SK-N-SH (cell line): ENCODE measurements at regions not wholly inside any gene's neighbourhood (a gene's known extent, or its start where the extent isn't known, plus 50 kb on each side); places are given as distances from the start of the nearest gene placed in this dataset.

ENCODE experiments used
- CTCF ChIA-PET: fragments of 300-600, 350-600 bp; formaldehyde crosslinking; extraction: SDS; loops from one replicate; lab custom pipeline; 2021; lab: Yijun Ruan, JAX
- POLR2A ChIA-PET: fragments of 350-600 bp; sonication (Branson Sonifier 250); formaldehyde crosslinking; extraction: SDS; loops from one replicate; lab custom pipeline; 2020; ENCODE audit warnings: antibody characterized with exemption, inconsistent platforms; lab: Yijun Ruan, JAX
- DNase-seq: peaks from one replicate; pipeline ENCODE4 v3.0.0; 2012
- H2AFZ ChIP-seq: fragments of 200-600 bp; sonication (generic); 2 replicates; pipeline ENCODE4 v1.8.1; 2016; ENCODE audit warnings: antibody characterized with exemption, mild to moderate bottlenecking, low read depth
- H3F3A ChIP-seq: fragments of 200-600 bp; sonication (generic); replicated peaks from 2 replicates; pipeline ENCODE3; 2016; ENCODE audit warnings: antibody characterized with exemption, mild to moderate bottlenecking; ENCODE audit not compliant: insufficient read depth
- H3K27ac ChIP-seq, 2 experiments: fragments of 200-500 bp in 1 of 2; fragments of 200-600 bp in 1 of 2; sonication (Bioruptor generic) in 1 of 2; sonication (generic), shearing (Covaris generic) in 1 of 2; 2 replicates each; pipeline versions ENCODE4 v1.5.1 to v1.6.1; 2014 to 2016; ENCODE audit warnings: low read depth in 2 of 2, inconsistent platforms in 1 of 2, low read length in 1 of 2, mild to moderate bottlenecking in 1 of 2, mixed read lengths in 1 of 2
- H3K27me3 ChIP-seq: fragments of 200-600 bp; sonication (generic), shearing (Covaris generic); 2 replicates; pipeline ENCODE4 v1.6.1; 2016; ENCODE audit warnings: mixed run types; ENCODE audit not compliant: insufficient read depth
- H3K36me3 ChIP-seq, 2 experiments: fragments of 200-500 bp in 1 of 2; fragments of 200-600 bp in 1 of 2; sonication (Bioruptor generic) in 1 of 2; sonication (generic) in 1 of 2; replicated peaks in 1 of 2; 2 replicates each; pipeline versions ENCODE3 to v1.5.1; 2014 to 2016; ENCODE audit warnings: low read length in 1 of 2, mild to moderate bottlenecking in 1 of 2; ENCODE audit not compliant: insufficient read depth in 2 of 2, control insufficient read depth in 1 of 2
- H3K4me1 ChIP-seq, 2 experiments: fragments of 200-500 bp in 1 of 2; fragments of 200-600 bp in 1 of 2; sonication (Bioruptor generic) in 1 of 2; sonication (generic), shearing (Covaris generic) in 1 of 2; 2 replicates each; pipeline versions ENCODE4 v1.5.1 to v1.6.1; 2014 to 2016; ENCODE audit warnings: low read depth in 1 of 2, low read length in 1 of 2, mixed run types in 1 of 2; ENCODE audit not compliant: insufficient read depth in 2 of 2, control insufficient read depth in 1 of 2
- H3K4me2 ChIP-seq: fragments of 200-600 bp; sonication (generic), shearing (Covaris generic); 2 replicates; pipeline ENCODE4 v1.6.1; 2017; ENCODE audit warnings: mixed run types
- H3K4me3 ChIP-seq, 2 experiments: fragments of 200-500 bp in 1 of 2; fragments of 200-600 bp in 1 of 2; sonication (Bioruptor generic) in 1 of 2; sonication (generic), shearing (Covaris generic) in 1 of 2; 2 replicates each; pipeline versions ENCODE4 v1.5.1 to v1.8.1; 2014 to 2016; ENCODE audit warnings: low read depth in 2 of 2, inconsistent platforms in 1 of 2, low read length in 1 of 2, mild to moderate bottlenecking in 1 of 2, mixed read lengths in 1 of 2, moderate library complexity in 1 of 2
- H3K79me2 ChIP-seq: fragments of 200-600 bp; sonication (generic); 2 replicates; pipeline ENCODE4 v1.8.1; 2017; ENCODE audit warnings: mild to moderate bottlenecking; ENCODE audit not compliant: insufficient read depth
- H3K9ac ChIP-seq: fragments of 200-600 bp; sonication (generic); 2 replicates; pipeline ENCODE4 v1.6.1; 2017; ENCODE audit warnings: mixed run types
- H3K9me2 ChIP-seq: fragments of 200-600 bp; sonication (generic); 2 replicates; pipeline ENCODE4 v1.6.1; 2017; ENCODE audit warnings: mixed run types
- H3K9me3 ChIP-seq: fragments of 200-600 bp; sonication (generic); 2 replicates; pipeline ENCODE4 v1.6.1; 2017; ENCODE audit warnings: mixed run types, mild to moderate bottlenecking, moderate library complexity
- H4K20me1 ChIP-seq: fragments of 200-600 bp; sonication (generic); 2 replicates; pipeline ENCODE4 v1.6.1; 2017; ENCODE audit warnings: mild to moderate bottlenecking, mixed run types; ENCODE audit not compliant: insufficient read depth
- CTCF ChIP-seq: fragments of 200-600 bp; sonication (generic); IDR thresholded peaks from 2 replicates; pipeline ENCODE4 v1.6.1; 2017; ENCODE audit warnings: antibody characterized with exemption, mild to moderate bottlenecking, moderate library complexity
- EZH2phosphoT487 ChIP-seq: fragments of 200-600 bp; sonication (generic); IDR thresholded peaks from 2 replicates; pipeline ENCODE4 v1.6.1; 2017; ENCODE audit warnings: low read depth, mixed run types, mild to moderate bottlenecking, antibody characterized with exemption, moderate library complexity, borderline replicate concordance
- JUND ChIP-seq: IDR thresholded peaks from 2 replicates; pipeline ENCODE4 v1.4.0; 2012
- NRF1 ChIP-seq: IDR thresholded peaks from 2 replicates; pipeline ENCODE4 v1.6.1; 2012; ENCODE audit warnings: low read depth, mild to moderate bottlenecking, low read length
- RFX5 ChIP-seq: IDR thresholded peaks from 2 replicates; pipeline ENCODE4 v1.6.1; 2012; ENCODE audit warnings: mild to moderate bottlenecking, improper control_type of control experiment, low read length
- SIN3A ChIP-seq: IDR thresholded peaks from 2 replicates; pipeline ENCODE4 v1.6.1; 2012; ENCODE audit warnings: low read depth, mild to moderate bottlenecking, low read length, moderate library complexity, borderline replicate concordance
- USF2 ChIP-seq: fragments of 150-350 bp; IDR thresholded peaks from 2 replicates; pipeline ENCODE4 v1.6.1; 2017; ENCODE audit warnings: antibody characterized with exemption, low read length, low read depth, borderline replicate concordance
- YY1 ChIP-seq: IDR thresholded peaks from 2 replicates; pipeline ENCODE4 v1.4.0; 2012; ENCODE audit warnings: low read depth, mild to moderate bottlenecking
- ZBTB33 ChIP-seq: IDR thresholded peaks from 2 replicates; pipeline ENCODE4 v1.4.0; 2012; ENCODE audit warnings: low read depth, borderline replicate concordance
- WGBS: methylation state at CpG from one replicate; pipeline ENCODE4 v1.1.6; 2017; ENCODE audit warnings: low lambda C conversion rate; 5-methylcytosine and 5-hydroxymethylcytosine counted together

- Histone ChIP-seq H3K27ac (no peak overlapping the region), H3K9me3 (no peaks in the 10 kb centered on the region), H3K27me3 (no peaks in the 10 kb centered on the region), H3K4me2 (no peak overlapping the region), H3K36me3 (no peaks in the 10 kb centered on the region), H3F3A (no peaks in the 10 kb centered on the region), H3K4me3 (no peak overlapping the region), H3K4me1 (no peaks in the 10 kb centered on the region), H4K20me1 (no peaks in the 10 kb centered on the region)
- DNase-seq, result no peak
- ChIA-PET CTCF (no interaction called here), POLR2A (no interaction called here)
- TF ChIP-seq CTCF (no peak), SIN3A (no peak), ZBTB33 (no peak), USF2 (no peak), YY1 (no peak), JUND (no peak), RFX5 (no peak)
- TF ChIP-seq, all 33 proteins: peak for 0
- Histone ChIP-seq H2AFZ (no peak overlapping the region), H3K9ac (no peak overlapping the region), H3K9me2 (no peaks in the 10 kb centered on the region), H3K79me2 (no peaks in the 10 kb centered on the region)
- 29% methylated on average over 1 of the region's 1 CpG for WGBS
These were observed 772.2 kb upstream of the NOVA1 start for GRCh38 chr14:27370074-27370473.

- H3K9me2 ChIP-seq, result no peaks in the 10 kb centered on the region
- H3K27ac ChIP-seq, result no peak overlapping the region
- no peak overlapping the region for H2AFZ ChIP-seq
- ChIA-PET POLR2A (no interaction called here), CTCF (no interaction called here)
- H3K36me3 ChIP-seq, result no peaks in the 10 kb centered on the region
- no peak for DNase-seq
- TF ChIP-seq RFX5, result no peak
- no peak for TF ChIP-seq EZH2phosphoT487
- TF ChIP-seq NRF1, result no peak
- H3K4me1 ChIP-seq, result no peaks in the 10 kb centered on the region
- H3K9ac ChIP-seq, result no peak overlapping the region
- H3F3A ChIP-seq, result no peaks in the 10 kb centered on the region
- H3K4me3 ChIP-seq, result no peak overlapping the region
- no peaks in the 10 kb centered on the region for H3K9me3 ChIP-seq
- H3K4me2 ChIP-seq, result no peak overlapping the region
- H4K20me1 ChIP-seq, result no peaks in the 10 kb centered on the region
- no peaks in the 10 kb centered on the region for H3K27me3 ChIP-seq
- H3K79me2 ChIP-seq, result no peaks in the 10 kb centered on the region
These were observed 772.9 kb upstream of the NOVA1 start for GRCh38 chr14:27370775-27371174.
